GM12878 (cell line): ENCODE measurements at regions not wholly inside any gene's neighbourhood (a gene's known extent, or its start where the extent isn't known, plus 50 kb on each side); places are given as distances from the start of the nearest gene placed in this dataset.

Experiments used
- BRCA1 ChIP-seq: IDR thresholded peaks from 2 replicates; pipeline ENCODE4 v1.6.1; 2011; ENCODE audit warnings: low read depth, low read length, improper control_type of control experiment
- CTCF ChIP-seq, 3 experiments: IDR thresholded peaks in 2 of 3; conservative IDR thresholded peaks in 1 of 3; 2 replicates each; pipeline ENCODE4 v1.5.1; 2011; ENCODE audit warnings: low read depth in 3 of 3, low read length in 3 of 3, mild to moderate bottlenecking in 3 of 3, control low read depth in 2 of 3, moderate library complexity in 2 of 3, inconsistent platforms in 1 of 3, mixed read lengths in 1 of 3; ENCODE audit not compliant: control insufficient read depth in 2 of 3, insufficient read depth in 1 of 3; ENCODE audit errors: extremely low read depth in 1 of 3
- EGR1 ChIP-seq, 2 experiments: IDR thresholded peaks; 1 replicate in 1 of 2; 2 replicates in 1 of 2; pipeline ENCODE4 v1.6.1; 2011 to 2012; ENCODE audit warnings: low read depth in 2 of 2, low read length in 2 of 2, borderline replicate concordance in 1 of 2, mild to moderate bottlenecking in 1 of 2, moderate library complexity in 1 of 2
- ESRRA ChIP-seq: IDR thresholded peaks from 2 replicates; pipeline ENCODE4 v1.6.1; 2012; ENCODE audit warnings: mild to moderate bottlenecking, low read length, improper control_type of control experiment
- MXI1 ChIP-seq: fragments of 150-350 bp; IDR thresholded peaks from 2 replicates; pipeline ENCODE4 v1.6.1; 2011; ENCODE audit warnings: low read depth, mild to moderate bottlenecking, inconsistent platforms, low read length, improper control_type of control experiment
- NFYB ChIP-seq: IDR thresholded peaks from 2 replicates; pipeline ENCODE4 v1.6.1; 2011; ENCODE audit warnings: low read depth, mild to moderate bottlenecking, low read length, improper control_type of control experiment, moderate library complexity; ENCODE audit not compliant: insufficient read depth
- POLR2A ChIP-seq: IDR thresholded peaks from 2 replicates; pipeline ENCODE4 v1.6.1; 2011; ENCODE audit warnings: low read depth, mild to moderate bottlenecking, low read length
- RAD21 ChIP-seq: IDR thresholded peaks from 2 replicates; pipeline ENCODE4 v1.6.1; 2011; ENCODE audit warnings: mild to moderate bottlenecking, low read depth, low read length, moderate library complexity; ENCODE audit not compliant: insufficient read depth
- ZNF274 ChIP-seq: IDR thresholded peaks from one replicate; pipeline ENCODE4 v1.8.0; 2011; ENCODE audit not compliant: insufficient read length, insufficient read depth
- ZNF592 ChIP-seq: fragments of 450-650 bp; IDR thresholded peaks from 2 replicates; pipeline ENCODE4 v1.6.1; 2017; ENCODE audit warnings: mild to moderate bottlenecking, moderate library complexity

- TF ChIP-seq BRCA1 (no peak), ZNF592 (no peak), POLR2A (no peak), NFYB (no peak), RAD21 (no peak), CTCF (IDR thresholded peaks at IDR 0.05 in 2 of 3, conservative IDR thresholded peaks at IDR 0.05 in 1 of 3; ENCODE audit: control insufficient read depth in 2 of 3, extremely low read depth in 1 of 3, insufficient read depth in 1 of 3, low read depth in 3 of 3, low read length in 3 of 3) (no peak), MXI1 (no peak), EGR1 (IDR thresholded peaks at IDR 0.05; ENCODE audit: borderline replicate concordance in 1 of 2, low read depth in 2 of 2, low read length in 2 of 2) (no peak), ESRRA (no peak), ZNF274 (no peak)
Observed at GRCh38 chr6:140401761-140402160, 1027.3 kb upstream of the CITED2 start.
